IMR-90 (cell line): ENCODE measurements at regions not wholly inside any gene's neighbourhood (a gene's known extent, or its start where the extent isn't known, plus 50 kb on each side); places are given as distances from the start of the nearest gene placed in this dataset.

Source experiments
- ATAC-seq: fragments of 200-7000 bp; cut with Tn5 transposase; 2 replicates; pipeline ENCODE4 v1.9.1; 2020; ENCODE audit warnings: low read depth, mild to moderate bottlenecking, moderate library complexity
- BruUV-seq: library from RNA; stranded (reverse); fragments of 400-500 nt; replicated peaks from 2 replicates; lab custom pipeline; 2021; lab: Mats Ljungman, UMichigan
- CTCF ChIA-PET: fragments of 300-600 bp; formaldehyde crosslinking; extraction: SDS; loops from one replicate; lab custom pipeline; 2021; ENCODE audit warnings: antibody characterized with exemption; lab: Yijun Ruan, JAX
- POLR2A ChIA-PET: fragments of 300-600 bp; sonication (Branson Sonifier 250); formaldehyde crosslinking; loops from one replicate; lab custom pipeline; 2022; ENCODE audit warnings: antibody characterized with exemption; ENCODE audit not compliant: unreplicated experiment; lab: Charles Lee
- DNase-seq: peaks from one replicate; pipeline ENCODE4 v3.0.0; 2013
- H2AFZ ChIP-seq: replicated peaks from 2 replicates; pipeline ENCODE3; 2013; ENCODE audit warnings: low read length, mild to moderate bottlenecking; ENCODE audit not compliant: poor library complexity
- H2AK5ac ChIP-seq: 2 replicates; pipeline ENCODE4 v1.6.1; 2013; ENCODE audit warnings: low read depth, low read length, inconsistent platforms
- H2AK9ac ChIP-seq: replicated peaks from 2 replicates; pipeline ENCODE3; 2013; ENCODE audit warnings: mild to moderate bottlenecking, low read depth, low read length, moderate library complexity; ENCODE audit not compliant: poor library complexity
- H2BK120ac ChIP-seq: 2 replicates; pipeline ENCODE4 v1.6.1; 2013; ENCODE audit warnings: low read depth, low read length, inconsistent platforms
- H2BK15ac ChIP-seq: 3 replicates; pipeline ENCODE4 v1.6.1; 2013; ENCODE audit warnings: low read depth, low read length, inconsistent platforms
- H2BK20ac ChIP-seq: 2 replicates; pipeline ENCODE4 v1.6.1; 2013; ENCODE audit warnings: low read depth, mild to moderate bottlenecking, inconsistent platforms, low read length, moderate library complexity
- H2BK5ac ChIP-seq: 2 replicates; pipeline ENCODE4 v1.6.1; 2013; ENCODE audit warnings: mild to moderate bottlenecking, low read depth, low read length, inconsistent platforms; ENCODE audit not compliant: poor library complexity, severe bottlenecking
- H3K14ac ChIP-seq: replicated peaks from 2 replicates; pipeline ENCODE4 v1.6.1; 2013; ENCODE audit warnings: low read depth, low read length, inconsistent platforms
- H3K18ac ChIP-seq: 2 replicates; pipeline ENCODE4 v1.6.1; 2013; ENCODE audit warnings: low read depth, low read length, control low read depth
- H3K23ac ChIP-seq: 2 replicates; pipeline ENCODE4 v1.6.1; 2013; ENCODE audit warnings: low read depth, low read length, inconsistent platforms
- H3K27ac ChIP-seq: 2 replicates; pipeline ENCODE4 v1.5.1; 2013; ENCODE audit warnings: mild to moderate bottlenecking, control low read depth, low read length; ENCODE audit not compliant: insufficient read depth
- H3K27me3 ChIP-seq: 2 replicates; pipeline ENCODE4 v1.6.1; 2013; ENCODE audit warnings: low read length; ENCODE audit not compliant: control insufficient read depth, insufficient read depth
- H3K36me3 ChIP-seq: 2 replicates; pipeline ENCODE4 v1.6.1; 2013; ENCODE audit warnings: low read length, mixed read lengths; ENCODE audit not compliant: control insufficient read depth, insufficient read depth
- H3K4ac ChIP-seq: 2 replicates; pipeline ENCODE4 v1.6.1; 2013; ENCODE audit warnings: low read depth, low read length, inconsistent platforms
- H3K4me1 ChIP-seq: 2 replicates; pipeline ENCODE4 v1.6.1; 2013; ENCODE audit warnings: low read length, mixed read lengths; ENCODE audit not compliant: control insufficient read depth, insufficient read depth
- H3K4me2 ChIP-seq: 2 replicates; pipeline ENCODE4 v1.6.1; 2013; ENCODE audit warnings: low read depth, mild to moderate bottlenecking, control low read depth, low read length, moderate library complexity
- H3K4me3 ChIP-seq: 2 replicates; pipeline ENCODE4 v1.5.1; 2013; ENCODE audit warnings: low read depth, mild to moderate bottlenecking, control low read depth, low read length, moderate library complexity; ENCODE audit not compliant: insufficient read depth
- H3K56ac ChIP-seq: 2 replicates; pipeline ENCODE4 v1.6.1; 2013; ENCODE audit warnings: low read length, inconsistent platforms; ENCODE audit not compliant: insufficient read depth; ENCODE audit errors: extremely low read depth
- H3K79me1 ChIP-seq, 2 experiments: 2 replicates each; pipeline ENCODE4 v1.6.1; 2013; ENCODE audit warnings: low read length in 2 of 2, inconsistent platforms in 1 of 2, low read depth in 1 of 2
- H3K9ac ChIP-seq: 2 replicates; pipeline ENCODE4 v1.6.1; 2013; ENCODE audit warnings: low read depth, low read length, control low read depth
- H3K9me1 ChIP-seq: 2 replicates; pipeline ENCODE4 v1.6.1; 2013; ENCODE audit warnings: low read length, inconsistent platforms; ENCODE audit not compliant: insufficient read depth
- H3K9me3 ChIP-seq: 2 replicates; pipeline ENCODE4 v1.6.1; 2013; ENCODE audit warnings: low read length; ENCODE audit not compliant: control insufficient read depth, insufficient read depth
- H4K20me1 ChIP-seq: 2 replicates; pipeline ENCODE4 v1.6.1; 2013; ENCODE audit warnings: low read length, inconsistent platforms; ENCODE audit not compliant: insufficient read depth
- H4K5ac ChIP-seq: 2 replicates; pipeline ENCODE4 v1.6.1; 2013; ENCODE audit warnings: mild to moderate bottlenecking, low read depth, low read length, control low read depth
- H4K8ac ChIP-seq, 2 experiments: 2 replicates each; pipeline ENCODE4 v1.6.1; 2013; ENCODE audit warnings: low read depth in 2 of 2, low read length in 2 of 2, control low read depth in 1 of 2, inconsistent platforms in 1 of 2
- H4K91ac ChIP-seq: 2 replicates; pipeline ENCODE4 v1.6.1; 2013; ENCODE audit warnings: low read depth, low read length, inconsistent platforms; ENCODE audit not compliant: insufficient read depth
- FOS ChIP-seq: fragments of 150-350 bp; IDR thresholded peaks from 2 replicates; pipeline ENCODE4 v1.6.1; 2016; ENCODE audit warnings: low read depth, low read length
- NFE2L2 ChIP-seq: fragments of 150-350 bp; IDR thresholded peaks from 2 replicates; pipeline ENCODE4 v1.6.1; 2016; ENCODE audit warnings: low read depth, mild to moderate bottlenecking, low read length
- POLR2A ChIP-seq: IDR thresholded peaks from 2 replicates; pipeline ENCODE4 v1.6.1; 2012; ENCODE audit warnings: mild to moderate bottlenecking, low read depth, low read length
- RAD21 ChIP-seq: IDR thresholded peaks from 2 replicates; pipeline ENCODE4 v1.6.1; 2012; ENCODE audit warnings: low read length, improper control_type of control experiment
- RCOR1 ChIP-seq: IDR thresholded peaks from 2 replicates; pipeline ENCODE4 v1.6.1; 2012; ENCODE audit warnings: mild to moderate bottlenecking, low read length, improper control_type of control experiment; ENCODE audit not compliant: insufficient replicate concordance
- whole genome bisulfite sequencing, 2 experiments: methylation state at CpG; one replicate each; pipeline versions ENCODE4 v1.1.5 to v1.1.7; 2013; ENCODE audit warnings: missing lambda C conversion rate in 2 of 2; ENCODE audit not compliant: insufficient read length in 1 of 2; ENCODE audit errors: extremely low coverage in 2 of 2; 5-methylcytosine and 5-hydroxymethylcytosine counted together
- dilution Hi-C: fragments of 300-500 bp; cut with HindIII; formaldehyde crosslinking; loops from one replicate; pipeline ENCODE4 v1.14.3; 2018; ENCODE audit warnings: low sequenced_read_pairs; ENCODE audit not compliant: unreplicated experiment
- in situ Hi-C: fragments of 300-500 bp; cut with MboI; formaldehyde crosslinking; loops from 3 replicates; pipeline ENCODE4 v1.14.3; 2019; ENCODE audit warnings: low sequenced_read_pairs, inconsistent platforms, mixed read lengths
- intact Hi-C: fragments of 100-400 bp; cut with micrococcal nuclease; formaldehyde crosslinking; loops from 2 replicates; pipeline ENCODE4 v1.10.0; 2022
- TF ChIP-seq, protein P1 (sequence below): fragments of 150-350 bp; IDR thresholded peaks from 2 replicates; pipeline ENCODE4 v1.6.1; 2017; ENCODE audit warnings: mild to moderate bottlenecking, antibody characterized with exemption, low read length, low read depth
- TF ChIP-seq, protein P2 (sequence below): conservative IDR thresholded peaks from 2 replicates; pipeline ENCODE4 v1.5.1; 2012; ENCODE audit warnings: mild to moderate bottlenecking, low read depth, low read length, improper control_type of control experiment

DNA sequence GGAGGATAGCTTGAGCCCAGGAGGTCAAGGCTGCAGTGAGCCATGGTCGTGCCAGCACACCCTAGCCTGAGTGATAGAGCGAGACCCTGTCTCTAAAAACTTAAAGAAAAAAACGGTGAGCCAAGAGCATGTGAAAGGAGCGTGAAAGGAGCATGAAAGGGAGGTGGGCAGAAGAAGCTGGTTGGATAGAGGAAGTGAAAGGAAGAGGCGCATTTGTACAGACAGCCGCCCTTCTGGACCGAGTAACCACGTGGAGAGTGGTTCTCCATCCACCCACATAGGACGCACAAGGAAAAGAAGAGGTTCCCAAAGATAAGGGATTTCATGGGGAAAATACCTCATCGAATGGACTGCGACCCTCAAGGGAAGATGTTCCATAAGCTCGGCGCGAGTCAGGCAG is 60.4 kb upstream of the IFNAR2 start:
- no peak overlapping the region for H4K91ac ChIP-seq
- POLR2A ChIA-PET = interaction anchor here (0.6 kb wide), 1 partner anchor 15 kb away, joined by 3 read pairs; no protein-coding TSS in a partner anchor
- no peak overlapping the region for H3K56ac ChIP-seq
- no peaks in the 10 kb centered on the region for H3K9me3 ChIP-seq
- 92% methylated on average over 4 of the region's 14 CpGs; no CpG with 5 or more reads in 1 of the 2 experiments for whole genome bisulfite sequencing, 2 experiments
- H3K4me1 ChIP-seq = no peaks in the 10 kb centered on the region
- H2BK5ac ChIP-seq = no peak overlapping the region
- no peaks in the 10 kb centered on the region for H4K20me1 ChIP-seq
- no TSS peak for BruUV-seq
- intact Hi-C loops = no loop called here
- no peak overlapping the region for H4K8ac ChIP-seq
- H2BK15ac ChIP-seq = no peak overlapping the region
- H4K5ac ChIP-seq = no peak overlapping the region
- H3K79me1 ChIP-seq = no peaks in the 10 kb centered on the region
- no peak overlapping the region for H3K18ac ChIP-seq
- CTCF ChIA-PET = no interaction called here
- no peak overlapping the region for H3K14ac ChIP-seq
- no peaks in the 10 kb centered on the region for H3K9me1 ChIP-seq
- no peak overlapping the region for H2BK20ac ChIP-seq
- in situ Hi-C loops = no loop called here
- H3K4ac ChIP-seq = no peak overlapping the region
- H3K9ac ChIP-seq = no peak overlapping the region
- H2AK5ac ChIP-seq = no peak overlapping the region
- H2AK9ac ChIP-seq = no peak overlapping the region
- no peaks in the 10 kb centered on the region for H3K36me3 ChIP-seq
- H3K27me3 ChIP-seq = peaks cover 19% of the 10 kb centered on the region
- H3K27ac ChIP-seq = no peak overlapping the region
- no peak overlapping the region for H2AFZ ChIP-seq
- no peak overlapping the region for H3K4me3 ChIP-seq
- dilution Hi-C loops = no loop called here
- no peak overlapping the region for H3K4me2 ChIP-seq
- no peak overlapping the region for H2BK120ac ChIP-seq
- TF ChIP-seq, protein P1, sequence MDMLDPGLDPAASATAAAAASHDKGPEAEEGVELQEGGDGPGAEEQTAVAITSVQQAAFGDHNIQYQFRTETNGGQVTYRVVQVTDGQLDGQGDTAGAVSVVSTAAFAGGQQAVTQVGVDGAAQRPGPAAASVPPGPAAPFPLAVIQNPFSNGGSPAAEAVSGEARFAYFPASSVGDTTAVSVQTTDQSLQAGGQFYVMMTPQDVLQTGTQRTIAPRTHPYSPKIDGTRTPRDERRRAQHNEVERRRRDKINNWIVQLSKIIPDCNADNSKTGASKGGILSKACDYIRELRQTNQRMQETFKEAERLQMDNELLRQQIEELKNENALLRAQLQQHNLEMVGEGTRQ = no peak
- TF ChIP-seq, protein P2, sequence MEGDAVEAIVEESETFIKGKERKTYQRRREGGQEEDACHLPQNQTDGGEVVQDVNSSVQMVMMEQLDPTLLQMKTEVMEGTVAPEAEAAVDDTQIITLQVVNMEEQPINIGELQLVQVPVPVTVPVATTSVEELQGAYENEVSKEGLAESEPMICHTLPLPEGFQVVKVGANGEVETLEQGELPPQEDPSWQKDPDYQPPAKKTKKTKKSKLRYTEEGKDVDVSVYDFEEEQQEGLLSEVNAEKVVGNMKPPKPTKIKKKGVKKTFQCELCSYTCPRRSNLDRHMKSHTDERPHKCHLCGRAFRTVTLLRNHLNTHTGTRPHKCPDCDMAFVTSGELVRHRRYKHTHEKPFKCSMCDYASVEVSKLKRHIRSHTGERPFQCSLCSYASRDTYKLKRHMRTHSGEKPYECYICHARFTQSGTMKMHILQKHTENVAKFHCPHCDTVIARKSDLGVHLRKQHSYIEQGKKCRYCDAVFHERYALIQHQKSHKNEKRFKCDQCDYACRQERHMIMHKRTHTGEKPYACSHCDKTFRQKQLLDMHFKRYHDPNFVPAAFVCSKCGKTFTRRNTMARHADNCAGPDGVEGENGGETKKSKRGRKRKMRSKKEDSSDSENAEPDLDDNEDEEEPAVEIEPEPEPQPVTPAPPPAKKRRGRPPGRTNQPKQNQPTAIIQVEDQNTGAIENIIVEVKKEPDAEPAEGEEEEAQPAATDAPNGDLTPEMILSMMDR = no peak
- TF ChIP-seq RCOR1 (no peak), POLR2A (no peak), NFE2L2 (no peak), FOS (no peak), RAD21 (no peak)
- H3K23ac ChIP-seq = no peak overlapping the region
- ATAC-seq (no peak), DNase-seq (no peak)
